ENCODE measurements at regions not wholly inside any gene's neighbourhood (a gene's known extent, or its start where the extent isn't known, plus 50 kb on each side); places are given as distances from the start of the nearest gene placed in this dataset.
"Not testable (repeated sequence)": the region's sequence is repeated elsewhere in the genome, so short reads cannot be mapped to it uniquely, and the experiment has no call there.

DNA sequence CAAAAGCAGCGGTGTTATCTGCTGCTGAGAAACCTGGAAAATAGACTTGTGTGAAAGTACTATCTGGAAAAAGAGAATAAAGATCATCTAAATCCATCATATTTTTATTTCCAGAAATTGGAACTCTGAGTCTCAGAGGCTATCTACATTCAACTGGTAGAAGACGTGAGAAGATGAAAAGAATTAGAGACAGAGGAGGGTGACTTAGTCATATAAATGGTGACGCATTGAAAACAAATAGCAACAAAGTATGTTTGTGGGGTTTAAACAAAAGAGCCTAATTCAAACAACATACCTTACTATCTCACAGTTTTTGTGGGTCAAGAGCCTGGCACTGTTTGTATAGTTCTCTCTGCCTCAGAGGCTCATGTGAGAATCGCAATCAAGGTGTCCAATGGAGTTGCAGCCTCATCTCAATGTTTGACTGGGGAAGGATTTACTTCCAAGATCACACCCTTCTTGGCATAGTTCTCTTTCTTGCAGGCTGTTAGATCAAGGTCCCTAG is 757.1 kb upstream of the SLC35B3 start:
- DNase-seq (ENCODE audit: low read depth): no peak

DNA sequence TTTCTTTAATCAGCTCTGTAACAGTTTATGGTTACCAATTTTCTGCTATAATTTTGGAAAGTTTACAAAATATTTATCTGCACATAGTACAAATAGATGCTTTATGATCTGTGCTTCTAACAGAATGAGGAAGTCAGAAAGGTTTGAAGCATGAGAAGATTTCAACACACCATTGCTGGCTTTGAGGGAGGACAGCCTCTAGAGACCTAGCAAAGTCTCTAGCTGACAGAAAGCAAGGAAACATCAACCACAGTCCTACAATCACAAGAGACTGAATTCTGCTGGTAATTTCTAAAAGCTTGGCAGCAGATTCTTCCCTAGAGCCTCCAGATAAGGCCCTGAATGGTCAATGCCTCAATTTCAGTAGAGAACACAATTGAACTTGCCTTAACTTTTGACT is 750.8 kb upstream of the SLC35B3 start:
- DNase-seq (ENCODE audit: low read depth): no peak

DNA sequence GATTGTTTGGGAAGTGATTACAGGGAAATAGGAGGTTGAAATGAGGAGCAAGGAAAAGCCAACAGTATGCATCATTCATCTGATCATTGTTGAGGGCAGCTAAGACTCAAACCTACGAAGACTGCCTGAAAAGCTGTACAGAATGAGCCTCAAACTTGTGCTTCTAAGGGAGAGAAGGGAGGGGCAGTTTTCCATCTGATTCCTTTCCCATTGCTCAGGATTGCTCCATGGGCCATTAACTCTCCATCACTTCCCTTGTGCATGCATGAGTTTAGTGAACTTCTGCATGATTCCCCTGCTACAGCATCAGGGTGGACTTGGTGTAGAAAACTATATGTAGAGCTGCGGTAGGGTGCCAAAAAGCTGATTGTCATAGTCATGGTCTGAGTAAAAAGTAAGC is 742.7 kb upstream of the SLC35B3 start:
- DNase-seq (ENCODE audit: low read depth): no peak

DNA sequence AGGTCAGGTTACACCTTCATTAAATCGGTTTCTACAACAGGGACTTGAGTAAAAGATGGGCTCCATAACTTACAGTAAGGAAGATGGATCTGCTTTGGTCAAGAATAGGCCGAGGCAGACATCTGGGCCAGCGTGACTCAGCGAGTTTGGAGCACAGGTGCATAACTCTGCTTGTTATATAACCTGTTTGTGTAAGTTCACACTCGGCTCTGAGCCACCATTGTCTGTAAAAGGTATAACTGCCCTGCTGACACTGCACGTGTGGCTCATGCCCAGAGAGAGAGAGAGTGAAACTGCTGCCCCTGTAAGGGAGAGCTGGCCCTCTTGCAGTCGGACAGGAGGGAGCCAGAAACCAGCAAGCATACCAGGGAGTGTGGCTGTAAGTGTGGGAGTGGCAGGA is 737.9 kb upstream of the SLC35B3 start:
- no peak for DNase-seq (ENCODE audit: low read depth)

DNA sequence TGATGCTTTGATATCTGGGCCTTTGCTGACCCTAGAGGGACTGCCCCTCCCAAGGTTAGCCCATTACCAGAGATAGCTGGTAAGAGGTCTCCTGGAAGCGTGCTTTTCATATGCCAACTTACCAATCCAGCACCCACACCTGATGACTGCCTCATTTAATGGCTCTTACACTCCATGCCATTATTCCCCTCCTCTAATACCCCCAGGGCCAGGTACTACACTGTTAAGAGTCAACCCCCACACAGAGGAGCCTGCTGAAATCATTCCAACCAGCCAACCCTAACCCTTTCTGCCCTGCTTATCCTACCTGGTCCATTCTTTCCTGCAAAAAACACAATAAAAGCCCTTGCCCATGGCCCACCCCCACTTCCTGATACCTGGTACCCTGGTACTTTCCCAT is 736.8 kb upstream of the SLC35B3 start:
- no peak for DNase-seq (ENCODE audit: low read depth)

DNA sequence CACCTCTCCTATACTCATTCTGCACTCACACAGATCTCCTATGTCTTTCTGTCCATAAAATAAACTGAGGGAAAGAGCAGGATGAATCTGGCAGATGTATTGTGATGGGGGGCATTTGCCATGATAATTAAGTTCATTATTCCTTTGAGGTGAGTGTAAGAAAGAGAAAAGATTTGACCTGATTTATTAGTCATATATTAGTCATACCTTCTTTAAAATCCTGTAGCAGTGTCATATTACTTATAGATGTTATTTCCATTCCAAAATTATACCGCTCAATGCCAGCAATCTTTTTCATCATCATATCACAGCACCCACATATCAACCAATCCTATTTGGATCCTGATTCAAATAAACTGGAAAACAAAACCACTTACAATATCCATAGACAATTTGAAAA is 733.3 kb upstream of the SLC35B3 start:
- no peak for DNase-seq (ENCODE audit: low read depth)

DNA sequence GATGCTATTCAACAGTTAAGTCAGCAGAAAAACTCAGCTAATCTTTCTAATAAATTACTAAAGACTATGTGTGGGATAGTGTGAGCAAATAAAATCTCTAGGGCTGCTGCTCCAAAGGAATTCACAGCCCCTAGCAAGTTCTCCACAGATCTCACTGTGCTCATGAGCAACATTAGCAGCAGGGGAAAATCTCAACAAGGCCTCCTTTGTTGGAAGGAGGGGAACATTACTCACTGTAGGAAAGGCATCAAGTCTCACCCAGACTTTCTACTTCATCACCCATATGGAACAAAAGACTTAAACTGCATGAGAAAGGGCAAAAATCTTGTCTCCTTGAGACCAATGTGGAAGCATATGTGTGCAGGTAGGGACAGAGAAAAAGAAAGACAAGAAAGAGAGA is 726.4 kb upstream of the SLC35B3 start:
- DNase-seq (ENCODE audit: low read depth): no peak

DNA sequence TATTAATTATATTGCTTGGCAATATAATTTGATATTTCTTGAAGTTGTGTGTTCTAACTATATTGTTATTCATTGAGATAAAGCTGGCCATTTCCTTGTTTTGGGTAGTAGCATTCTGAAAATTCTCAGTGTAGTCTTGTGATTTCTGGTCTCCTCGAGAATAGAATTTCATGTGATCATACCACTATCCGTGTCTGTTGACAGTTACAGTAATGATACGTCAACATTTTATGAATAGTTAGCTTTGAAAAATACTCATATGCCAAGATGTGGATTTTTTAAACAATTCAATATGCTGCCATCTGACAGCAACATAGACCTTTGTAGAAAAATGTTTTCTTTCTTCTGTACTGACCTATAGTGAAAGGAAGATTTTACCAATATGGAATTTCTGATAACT is 723.7 kb upstream of the SLC35B3 start:
- no peak for DNase-seq (ENCODE audit: low read depth)

DNA sequence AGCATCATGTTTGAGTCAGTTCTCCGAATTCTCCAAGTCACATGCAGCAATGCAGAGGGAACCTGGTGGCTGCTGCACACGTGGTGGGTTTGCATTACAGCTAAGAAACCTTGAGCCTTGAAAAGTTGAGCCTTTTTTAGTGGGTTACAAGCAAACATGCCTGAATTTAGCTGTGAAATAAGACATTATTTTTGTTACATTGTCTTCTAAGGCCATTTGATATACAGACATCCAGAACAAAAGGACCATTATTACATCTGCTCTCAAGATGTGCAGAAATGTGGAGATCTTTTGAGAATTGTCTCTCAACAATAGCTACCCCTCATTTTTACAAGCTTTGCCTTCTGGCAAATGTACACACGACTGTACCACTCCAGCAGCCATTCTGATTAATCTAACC is 720.5 kb upstream of the SLC35B3 start:
- DNase-seq (ENCODE audit: low read depth): no peak

DNA sequence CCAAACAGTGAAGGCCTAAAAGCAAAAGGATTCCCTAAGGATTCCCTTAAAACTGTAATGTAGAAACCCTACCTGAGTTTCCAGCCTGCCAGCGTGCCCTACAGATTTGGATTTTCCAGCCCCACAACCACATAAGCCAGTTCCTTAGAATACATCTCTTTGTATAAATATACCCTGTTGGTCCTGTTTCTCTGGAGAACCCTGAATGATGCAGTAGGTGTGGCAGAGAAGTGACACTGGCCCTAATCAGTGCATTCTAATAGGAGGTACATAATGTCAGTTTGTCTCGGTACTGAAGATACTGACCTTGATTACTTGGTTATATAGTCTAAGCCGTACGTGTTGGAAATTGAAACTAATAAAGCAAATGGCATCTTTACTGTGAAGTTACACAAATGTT is 707.8 kb upstream of the SLC35B3 start:
- DNase-seq (ENCODE audit: low read depth): no peak

DNA sequence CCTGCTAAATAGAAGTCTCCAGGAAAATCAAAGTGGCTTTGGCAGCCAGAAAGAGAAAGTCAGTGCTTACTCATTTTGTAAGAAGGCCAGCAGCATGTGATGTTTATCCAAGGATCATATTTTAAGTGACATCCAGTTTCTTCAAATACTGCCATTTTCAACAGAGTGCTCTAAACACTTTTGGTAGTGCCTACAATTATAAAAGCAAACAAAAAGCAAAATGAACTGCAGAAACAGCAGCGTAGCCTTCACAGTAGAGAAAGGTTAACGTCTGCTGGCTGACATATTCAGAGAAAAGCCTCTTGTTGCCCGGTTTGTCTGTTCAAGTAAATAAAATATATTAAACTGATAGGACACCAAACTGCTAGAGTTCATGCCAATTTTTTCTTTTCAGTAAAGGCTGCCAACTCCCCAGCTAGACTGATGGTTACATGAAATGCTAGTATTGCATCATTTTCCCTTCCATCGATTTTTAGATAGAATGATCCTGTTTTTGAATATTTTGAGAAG is 705.7 kb upstream of the SLC35B3 start:
- no peak for DNase-seq (ENCODE audit: low read depth)

DNA sequence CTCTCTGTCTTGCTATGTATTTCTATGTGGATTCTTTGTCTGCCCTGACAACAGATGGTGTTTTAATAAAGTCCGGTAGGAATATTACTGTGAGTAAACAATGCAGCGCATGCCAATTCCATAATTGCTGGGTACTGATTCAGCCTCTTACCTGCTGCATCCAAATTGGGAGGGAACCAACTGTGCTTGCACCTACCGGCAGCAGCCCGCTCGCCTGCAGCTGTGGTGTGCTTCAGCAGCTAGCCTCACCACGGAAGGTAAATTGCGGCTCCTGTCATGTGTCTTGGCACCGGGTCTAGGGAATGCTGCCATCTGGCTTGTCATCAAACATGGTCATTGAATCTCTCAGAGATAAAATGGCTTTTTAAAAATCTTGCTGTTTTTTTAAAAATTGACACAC is 704.8 kb upstream of the SLC35B3 start:
- DNase-seq (ENCODE audit: low read depth): no peak

DNA sequence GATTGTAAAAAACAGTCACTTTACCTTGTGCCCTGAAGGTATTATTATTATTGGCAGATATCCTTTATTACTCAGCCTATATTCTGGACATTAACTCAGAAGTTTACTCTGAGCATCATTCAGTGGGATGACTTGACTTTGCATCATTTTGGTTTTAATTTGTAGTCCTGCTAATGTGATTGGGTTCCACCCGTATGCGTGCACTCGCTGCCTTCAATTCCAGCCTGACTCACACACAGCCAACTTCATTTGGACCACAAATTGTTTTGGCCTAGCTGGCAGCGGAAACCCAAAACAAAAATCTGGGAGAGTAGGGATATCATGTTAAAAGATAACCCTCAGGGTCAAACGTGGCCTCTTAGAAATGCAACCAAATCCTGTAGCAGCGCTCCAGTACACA is 704.4 kb upstream of the SLC35B3 start:
- no peak for DNase-seq (ENCODE audit: low read depth)

DNA sequence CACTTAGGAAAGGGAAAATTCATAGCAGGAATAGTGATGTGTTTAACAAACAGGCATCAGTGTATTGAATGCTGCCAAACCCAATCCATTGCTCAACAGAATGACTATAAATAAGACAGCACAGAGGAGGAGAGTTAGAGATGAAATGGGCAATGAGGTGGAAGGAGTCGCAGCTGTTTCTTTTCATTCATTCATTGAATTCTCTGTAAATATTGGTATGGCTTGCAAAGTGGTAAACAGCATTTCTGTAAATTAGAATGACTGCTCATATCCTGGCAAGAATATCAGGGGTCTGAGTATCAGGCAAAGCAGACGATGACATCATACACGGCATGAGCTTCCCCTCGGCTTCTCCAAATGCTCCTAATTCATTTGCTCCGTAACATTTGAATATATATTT is 703.6 kb upstream of the SLC35B3 start:
- DNase-seq (ENCODE audit: low read depth): no peak

DNA sequence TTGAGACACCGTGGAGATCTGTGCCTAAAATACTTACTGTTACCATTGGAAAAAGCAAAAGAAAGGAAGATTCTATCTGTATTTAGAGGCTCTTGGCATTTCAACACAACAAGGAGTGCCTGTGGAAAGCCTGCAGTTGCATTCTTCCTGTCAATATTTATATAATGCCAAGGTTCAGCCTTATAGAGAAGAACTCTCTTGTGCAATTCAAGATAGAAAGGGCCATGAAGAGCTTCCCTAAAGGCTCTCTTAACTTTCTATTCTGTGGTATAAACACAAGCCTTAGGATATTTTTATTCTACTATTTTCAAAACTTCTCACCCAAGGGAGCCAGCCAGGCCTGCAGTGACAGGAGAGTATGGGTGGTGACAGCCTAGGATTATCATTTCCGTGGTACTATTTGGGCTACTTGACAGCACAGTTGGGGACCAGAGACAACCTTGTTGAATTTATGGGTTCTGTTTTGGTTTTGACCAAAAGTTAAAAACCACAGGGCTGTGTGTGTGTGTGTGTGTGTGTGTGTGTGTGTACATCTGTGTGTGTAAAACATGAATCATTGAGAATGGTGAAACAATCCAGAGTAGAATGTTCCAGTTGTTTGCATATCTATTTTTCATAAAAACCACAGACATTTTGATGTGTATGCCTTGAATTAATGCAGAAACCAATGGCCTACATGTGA is 700.9 kb upstream of the SLC35B3 start:
- no peak for DNase-seq (ENCODE audit: low read depth)

DNA sequence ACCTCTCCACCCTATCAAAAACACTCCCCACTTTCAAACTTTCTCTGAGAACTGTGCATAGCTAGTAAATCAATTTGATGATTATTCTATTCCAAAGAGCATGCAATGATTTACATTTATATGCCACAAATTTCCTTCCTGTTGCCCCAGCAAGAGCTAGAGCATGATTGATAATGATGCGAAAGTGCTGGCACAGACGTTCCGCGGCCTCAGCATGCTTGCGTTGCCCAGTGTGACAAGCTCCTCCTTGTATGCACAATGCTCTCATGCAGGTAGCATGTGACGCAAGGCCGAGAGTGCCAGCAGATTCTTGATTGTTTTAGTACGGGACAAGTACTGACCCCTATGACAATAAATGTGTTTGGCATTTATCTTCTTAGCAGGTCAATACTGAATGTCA is 696.3 kb upstream of the SLC35B3 start:
- no peak for DNase-seq (ENCODE audit: low read depth)

DNA sequence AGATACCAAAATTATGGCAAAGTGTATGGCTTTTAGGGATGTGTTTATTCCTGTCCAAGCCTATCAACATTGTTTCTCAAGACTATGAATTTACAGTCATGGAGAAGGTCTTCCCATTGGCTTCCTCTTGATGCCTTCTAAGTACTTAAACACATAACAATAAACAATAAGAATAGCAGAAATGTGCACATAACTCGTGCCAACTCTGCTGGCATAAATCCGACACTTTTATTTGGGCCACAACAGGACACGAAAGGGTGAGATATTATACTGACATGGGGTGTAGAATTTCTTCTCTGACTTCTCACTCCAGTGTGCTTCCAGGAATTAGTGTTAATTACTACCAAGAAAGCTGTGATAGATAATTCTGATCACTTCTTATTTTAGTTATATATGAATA is 695.9 kb upstream of the SLC35B3 start:
- DNase-seq (ENCODE audit: low read depth): no peak

DNA sequence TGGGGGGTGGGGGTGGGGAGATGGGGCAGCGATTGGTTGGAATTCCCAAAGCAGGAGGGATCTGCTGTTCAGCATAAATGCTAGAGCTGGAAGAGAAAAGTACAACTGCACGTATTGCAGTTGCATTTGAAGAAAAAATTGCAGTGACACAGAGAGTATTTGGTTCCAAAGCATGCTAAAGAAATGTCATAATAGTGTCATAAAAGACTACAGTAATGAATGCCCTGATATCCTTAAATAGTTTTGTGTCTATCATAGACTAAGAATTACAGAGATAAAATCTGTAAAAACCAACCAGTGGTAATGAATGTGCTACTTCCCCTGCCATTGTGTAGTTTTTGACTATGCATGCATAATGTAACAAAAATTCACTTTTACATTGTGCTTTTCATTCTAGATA is 693.6 kb upstream of the SLC35B3 start:
- DNase-seq (ENCODE audit: low read depth): no peak

DNA sequence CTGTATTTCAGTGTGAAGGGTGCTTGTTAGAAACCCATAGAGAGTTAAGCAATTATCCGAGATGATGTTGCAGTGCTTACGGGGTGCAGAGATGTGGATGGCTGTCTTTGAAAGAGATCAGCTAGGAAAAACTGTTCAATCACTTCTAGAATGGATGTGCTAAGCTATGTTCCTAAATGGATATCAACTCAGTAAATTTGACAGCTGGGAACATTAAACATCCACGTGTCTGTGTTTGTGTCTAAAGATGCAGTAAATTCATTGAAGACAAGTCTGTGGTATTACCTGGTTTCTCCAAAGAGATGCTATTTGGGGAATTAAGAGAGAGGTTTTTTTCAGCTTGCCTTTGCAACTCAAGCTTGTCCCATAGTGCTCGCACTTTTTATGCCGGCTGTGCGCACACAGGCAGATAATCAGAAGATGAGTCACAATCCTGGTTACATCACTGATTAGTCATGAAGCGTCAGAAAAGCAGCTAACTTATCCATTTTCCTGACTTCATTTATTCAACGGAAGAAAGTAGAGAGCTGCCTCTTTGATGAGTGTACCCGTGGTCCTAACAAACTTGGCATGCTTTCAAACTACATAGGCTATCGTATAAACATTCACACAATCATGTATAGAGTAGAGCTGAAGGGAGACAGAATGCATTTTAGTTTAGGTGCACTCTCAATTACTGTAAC is 691.7 kb upstream of the SLC35B3 start:
- DNase-seq (ENCODE audit: low read depth): no peak

DNA sequence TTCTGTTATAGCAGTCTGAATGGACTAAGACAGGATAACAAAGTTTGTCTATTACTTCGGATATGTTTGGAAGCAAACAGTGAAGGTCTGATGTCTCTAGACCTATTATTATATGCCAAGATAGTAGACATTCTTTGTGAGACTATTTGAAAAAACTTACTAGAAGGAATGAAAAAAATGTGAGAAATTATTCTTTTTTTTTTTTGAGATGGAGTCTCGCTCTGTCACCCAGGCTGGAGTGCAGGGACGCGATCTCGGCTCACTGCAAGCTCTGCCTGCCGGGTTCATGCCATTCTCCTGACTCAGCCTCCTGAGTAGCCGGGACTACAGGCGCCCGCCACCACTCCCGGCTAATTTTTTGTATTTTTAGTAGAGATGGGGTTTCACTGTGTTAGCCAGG is 690.7 kb upstream of the SLC35B3 start:
- not testable (repeated sequence) for DNase-seq (ENCODE audit: low read depth)

DNA sequence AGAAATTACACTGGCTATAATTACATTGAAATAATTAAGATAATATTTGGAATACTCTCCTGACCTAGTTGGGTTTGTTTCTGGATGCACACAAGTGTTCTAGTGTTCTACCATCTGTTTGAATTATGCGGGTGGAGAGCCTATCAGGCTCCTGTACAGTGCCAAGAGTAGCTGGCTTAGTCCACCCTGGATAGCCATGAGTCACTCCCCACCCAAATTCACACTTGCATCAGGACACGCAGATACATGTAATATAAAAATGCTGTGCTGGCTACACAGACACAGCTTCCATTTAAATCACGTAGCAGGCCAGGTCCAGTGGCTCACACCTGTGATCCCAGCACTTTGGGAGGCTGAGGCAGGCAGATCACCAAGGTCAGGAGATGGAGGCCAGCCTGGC is 686.2 kb upstream of the SLC35B3 start:
- DNase-seq (ENCODE audit: low read depth): no peak

DNA sequence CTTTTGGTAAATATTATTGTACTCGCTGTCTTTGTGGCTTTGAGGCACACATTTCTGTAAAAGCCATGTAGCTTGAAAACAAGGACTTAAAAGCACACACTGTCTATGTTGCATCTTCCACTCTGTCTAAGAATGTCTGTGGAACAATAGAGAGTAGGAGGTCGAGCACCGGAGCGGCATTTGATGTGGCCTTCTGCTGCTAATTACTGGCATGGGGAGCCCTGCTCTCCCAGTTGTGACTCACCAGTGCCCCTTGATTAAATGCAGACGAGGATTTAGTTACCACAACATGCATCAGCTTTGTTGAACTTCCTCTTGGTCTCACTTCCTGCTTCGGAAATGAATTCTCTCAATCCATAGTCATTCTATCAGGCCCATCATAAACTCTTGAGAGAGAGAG is 680.7 kb upstream of the SLC35B3 start:
- DNase-seq (ENCODE audit: low read depth): no peak

DNA sequence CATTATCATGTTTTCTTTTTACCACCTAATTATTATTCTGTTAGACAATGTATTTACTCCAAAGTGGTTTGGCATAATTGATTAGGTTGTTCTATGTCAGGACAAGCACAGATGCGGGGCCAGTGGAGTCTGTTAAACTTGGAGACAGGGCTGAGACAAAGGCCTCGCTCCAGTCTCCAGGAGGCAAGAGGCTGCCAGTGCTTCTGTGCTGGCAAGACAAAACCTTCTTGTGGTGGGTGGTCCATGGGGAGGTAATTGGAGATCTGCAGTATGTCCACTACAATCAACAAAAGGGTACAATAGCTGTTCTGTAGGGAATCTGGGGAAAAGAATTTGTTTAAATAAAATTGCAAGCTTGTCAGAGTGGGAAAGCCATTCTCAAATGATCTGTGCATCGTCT is 677.2 kb upstream of the SLC35B3 start:
- no peak for DNase-seq (ENCODE audit: low read depth)

Measured in stimulated activated CD8-positive, alpha-beta memory T cell treated with anti-CD3 and anti-CD28 coated beads, Interleukin-4, amount 100 ng/mL, for 24 hours (primary cell).